NCI-H82 treated with DMSO at 0.1 percent for 48 hours (cell line): ENCODE measurements at regions not wholly inside any gene's neighbourhood (a gene's known extent, or its start where the extent isn't known, plus 50 kb on each side); places are given as distances from the start of the nearest gene placed in this dataset.

Source experiments
- DNase-seq: peaks from one replicate; lab custom pipeline; 2025; ENCODE audit not compliant: unreplicated experiment; lab: John Stamatoyannopoulos, UW

- no peak for DNase-seq
These were observed 114.4 kb upstream of the API5 start for GRCh38 chr11:43197379-43197778.

GRCh38 chr11:43200031-43200430, 111.8 kb upstream of the API5 start:
- DNase-seq = no peak

- no peak for DNase-seq
These were observed 99.5 kb upstream of the API5 start for GRCh38 chr11:43212279-43212678.

GRCh38 chr11:43214471-43214870, 97.3 kb upstream of the API5 start:
- DNase-seq = no peak

- DNase-seq = no peak
These were observed 93.9 kb upstream of the API5 start for GRCh38 chr11:43217849-43218248.

- DNase-seq = no peak
These were observed 89.6 kb upstream of the API5 start for GRCh38 chr11:43222215-43222614.

GRCh38 chr11:43223026-43223425, 88.8 kb upstream of the API5 start:
- DNase-seq = no peak

- DNase-seq = peak; percentile 21
These were observed 76.9 kb upstream of the API5 start for GRCh38 chr11:43234881-43235280.

- DNase-seq = no peak
These were observed 73.5 kb upstream of the API5 start for GRCh38 chr11:43238341-43238740.

- no peak for DNase-seq
These were observed 72.0 kb upstream of the API5 start for GRCh38 chr11:43239791-43240190.

- DNase-seq = no peak
These were observed 69.4 kb upstream of the API5 start for GRCh38 chr11:43242401-43242800.

- DNase-seq = no peak
These were observed 67.9 kb upstream of the API5 start for GRCh38 chr11:43243927-43244326.

GRCh38 chr11:43245466-43245865, 66.3 kb upstream of the API5 start:
- DNase-seq = no peak

GRCh38 chr11:43250309-43250708, 61.5 kb upstream of the API5 start:
- no peak for DNase-seq

- no peak for DNase-seq
These were observed 50.0 kb upstream of the API5 start for GRCh38 chr11:43261775-43262174.
